GM21390 (cell line): ENCODE measurements at regions not wholly inside any gene's neighbourhood (a gene's known extent, or its start where the extent isn't known, plus 50 kb on each side); places are given as distances from the start of the nearest gene placed in this dataset.
"Not testable (repeated sequence)": the region's sequence is repeated elsewhere in the genome, so short reads cannot be mapped to it uniquely, and the experiment has no call there.

Experiments used
- ATAC-seq: cut with Tn5 transposase; IDR thresholded peaks from one replicate; pipeline ENCODE4 v1.9.1; 2021; ENCODE audit not compliant: unreplicated experiment

DNA sequence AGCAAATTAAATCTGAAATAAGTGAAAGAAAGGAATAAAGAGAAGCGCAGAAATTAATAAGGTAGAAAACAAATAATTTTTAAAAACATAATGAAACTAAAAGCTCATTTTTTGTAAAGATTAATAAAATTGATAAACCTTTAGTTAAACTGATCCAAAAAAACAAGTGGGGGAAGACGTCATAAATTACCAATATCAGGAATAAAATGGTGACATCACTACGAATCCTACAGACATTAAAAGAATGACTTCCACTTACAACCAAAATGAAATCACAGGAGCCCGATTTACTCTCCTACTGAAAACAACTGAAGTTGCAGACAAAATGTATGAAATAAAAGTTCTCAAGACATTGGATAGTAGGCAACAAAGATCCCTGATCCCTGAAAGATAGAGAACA, 68.1 kb upstream of the IFFO2 start:
- no peak for ATAC-seq

DNA sequence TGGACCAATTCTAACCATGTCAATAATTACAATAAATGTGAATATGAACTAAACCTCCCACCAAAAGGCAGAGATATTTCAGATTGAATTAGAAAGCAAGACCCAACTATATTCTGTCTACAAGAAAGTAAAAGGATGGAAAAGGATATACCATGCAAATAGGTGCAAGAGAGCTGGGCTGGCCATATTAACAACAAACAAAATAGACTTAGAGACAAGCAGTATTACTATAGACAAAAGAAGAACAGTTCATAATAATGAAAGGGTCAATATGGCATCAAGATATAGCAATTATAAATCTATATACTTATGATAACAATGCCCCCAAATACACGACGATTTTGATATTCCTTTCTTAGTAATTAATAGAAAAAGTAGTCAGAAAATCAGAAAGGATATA, 67.3 kb upstream of the IFFO2 start:
- no peak for ATAC-seq

DNA sequence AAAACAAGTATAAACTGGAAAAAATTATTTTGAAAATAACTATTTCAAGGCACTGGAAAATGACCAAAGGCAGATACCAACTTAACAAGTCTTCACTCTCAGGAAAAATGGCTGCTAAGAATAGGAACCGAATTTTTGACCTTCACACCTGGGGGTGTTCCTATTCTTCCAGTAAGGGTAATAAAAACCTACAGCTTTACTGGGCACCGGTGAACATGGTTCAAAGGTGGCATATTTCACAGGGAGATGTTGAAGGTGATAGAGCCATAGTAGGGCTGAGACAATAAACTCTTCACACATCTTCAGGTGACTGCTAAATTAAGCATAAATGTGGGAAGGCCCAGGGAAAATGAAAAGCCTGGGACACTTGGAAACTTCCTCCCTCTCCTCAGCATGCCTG, 65.4 kb upstream of the IFFO2 start:
- ATAC-seq, result no peak

DNA sequence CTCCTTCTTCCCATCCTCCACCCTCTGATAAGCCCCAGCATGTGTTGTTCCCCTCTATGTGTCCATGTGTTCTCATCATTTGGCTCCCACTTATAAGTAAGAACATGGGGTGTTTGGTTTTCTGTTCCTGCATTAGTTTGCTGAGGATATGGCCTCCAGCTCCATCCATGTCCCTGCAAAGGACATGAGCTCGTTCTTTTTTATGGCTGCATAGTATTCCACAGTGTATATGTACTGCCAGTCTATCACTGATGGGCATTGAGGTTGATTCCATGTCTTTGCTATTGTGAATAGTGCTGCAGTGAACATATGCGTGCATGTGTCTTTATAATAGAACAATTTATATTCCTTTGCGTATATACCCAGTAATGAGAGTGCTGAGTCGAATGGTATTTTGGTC, 62.8 kb upstream of the IFFO2 start:
- ATAC-seq, result not testable (repeated sequence)

DNA sequence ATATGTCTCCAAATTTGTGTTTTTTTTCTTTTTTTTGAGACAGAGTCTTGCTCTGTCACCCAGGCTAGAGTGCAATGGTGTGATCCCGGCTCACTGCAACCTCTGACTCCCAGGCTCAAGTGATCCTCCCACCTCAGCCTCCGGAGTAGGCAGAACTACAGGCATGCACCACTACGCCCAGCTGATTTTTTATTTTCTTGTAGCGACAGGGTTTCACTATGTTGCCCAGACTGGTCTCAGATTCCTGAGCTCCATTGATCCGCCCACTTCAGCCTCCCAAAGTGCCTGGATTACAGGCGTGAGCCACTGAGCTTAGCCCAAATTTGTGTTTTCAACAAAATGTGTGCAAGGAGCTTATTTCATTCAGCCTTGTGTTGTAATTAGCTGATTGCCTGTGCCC, 59.0 kb upstream of the IFFO2 start:
- no peak for ATAC-seq

DNA sequence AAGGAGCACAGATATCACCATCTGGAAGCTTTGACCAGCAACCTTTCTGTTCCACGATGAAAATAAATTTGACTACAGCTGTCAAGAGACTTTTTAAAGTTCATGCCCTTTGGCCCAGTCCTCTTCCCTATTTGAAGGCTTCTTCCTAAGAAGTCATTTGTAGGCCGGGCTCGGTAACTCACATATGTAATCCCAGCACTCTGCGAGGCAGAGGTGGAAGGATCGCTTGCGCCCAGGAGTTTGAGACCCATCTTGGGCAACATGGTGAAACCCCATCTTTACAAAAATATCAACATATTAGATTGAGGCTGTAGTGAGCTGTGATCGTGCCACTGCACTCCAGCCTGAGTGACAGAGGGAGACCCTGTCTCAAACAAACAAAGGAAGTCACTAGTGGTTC, 58.3 kb upstream of the IFFO2 start:
- ATAC-seq, result no peak

DNA sequence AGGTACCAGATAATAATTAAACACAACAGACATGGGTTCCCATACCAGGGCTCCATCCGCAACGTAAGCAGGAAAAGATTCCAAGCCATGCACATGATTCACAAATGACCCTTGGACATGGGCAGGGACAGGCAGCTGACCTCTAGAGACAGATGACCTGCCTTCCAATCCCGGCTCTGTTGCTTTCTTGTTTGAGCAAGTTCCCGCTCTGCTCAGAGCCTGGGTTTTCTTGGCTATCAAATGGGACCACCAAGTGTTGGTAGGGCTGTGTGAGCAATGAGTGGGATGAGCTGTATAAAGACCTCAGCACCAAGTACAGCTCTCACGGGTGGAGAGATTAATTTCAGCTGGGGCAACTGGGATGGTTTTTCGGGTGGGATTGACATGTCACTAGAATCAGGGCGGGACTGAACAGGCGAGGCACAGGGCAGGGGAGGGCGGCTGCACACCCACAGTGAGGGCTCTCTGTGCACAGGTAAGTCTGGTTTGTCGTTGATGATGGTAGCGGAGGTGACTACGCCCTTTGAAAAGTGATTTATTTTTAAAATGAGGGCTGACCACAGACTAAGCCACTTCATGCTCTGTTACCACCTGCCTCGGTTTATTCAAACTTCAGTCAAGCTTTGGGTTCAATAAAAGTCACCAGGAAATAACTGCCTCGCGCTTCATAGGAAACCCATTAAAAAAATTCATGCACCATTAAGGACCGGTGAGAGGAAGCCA, 57.5 kb upstream of the IFFO2 start:
- no peak for ATAC-seq

DNA sequence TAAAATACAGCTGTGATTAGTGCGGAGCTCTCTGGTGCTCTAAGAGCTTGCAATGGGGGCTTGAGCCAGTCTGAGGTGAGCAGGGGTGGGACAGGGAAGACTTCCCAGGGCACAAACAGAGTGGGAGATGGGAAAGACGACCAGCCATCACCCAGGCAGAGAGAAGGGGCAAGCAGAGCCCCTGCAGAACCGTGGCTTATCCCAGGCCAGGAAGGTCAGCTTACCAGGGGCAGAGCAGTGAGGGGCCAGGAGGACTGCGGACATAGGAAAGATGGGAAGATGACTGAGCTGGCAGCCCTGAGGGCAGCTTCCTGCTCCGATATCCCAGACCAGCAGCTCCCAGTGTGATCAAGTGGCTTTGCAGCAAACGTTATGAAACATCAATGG, 55.4 kb upstream of the IFFO2 start:
- no peak for ATAC-seq

DNA sequence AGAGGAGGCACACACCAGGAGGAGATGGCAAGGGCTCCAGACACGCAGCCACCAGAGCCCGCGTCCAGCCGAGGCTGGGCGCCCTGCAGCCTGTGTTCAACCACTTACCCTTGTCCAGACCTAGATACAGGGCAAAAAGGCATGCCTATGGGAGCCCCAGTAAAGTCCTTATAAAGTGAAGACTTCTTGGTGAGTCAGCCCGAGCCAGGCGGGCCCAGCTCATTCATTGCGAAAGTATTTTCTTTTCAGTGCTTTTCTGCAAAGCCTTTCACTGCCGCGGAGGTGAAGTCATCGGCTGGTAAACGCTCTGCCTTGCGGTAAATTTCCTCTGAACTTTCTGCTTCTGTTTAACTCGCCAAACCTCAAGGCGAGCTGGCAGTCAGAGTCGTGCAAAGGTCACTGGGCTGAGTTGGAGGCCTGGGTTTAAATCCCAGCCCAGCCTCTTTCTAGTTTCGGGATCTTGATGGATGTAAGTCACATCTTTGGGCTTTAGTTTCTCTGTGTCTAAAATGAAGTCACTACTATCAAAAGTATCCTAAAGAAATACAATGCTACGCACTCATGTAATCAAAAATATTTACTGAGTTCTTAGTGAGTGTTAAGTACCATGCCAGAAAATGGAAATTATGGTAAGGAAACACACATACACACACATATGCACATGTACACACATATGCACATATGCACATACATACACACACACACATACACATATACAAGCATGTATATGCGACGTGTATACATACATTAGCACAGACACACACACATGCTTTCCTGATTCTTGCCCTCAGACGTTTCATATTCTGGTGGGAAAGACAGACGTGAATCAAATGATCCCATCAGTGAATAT, 54.7 kb upstream of the IFFO2 start:
- ATAC-seq, result peak; percentile 55

DNA sequence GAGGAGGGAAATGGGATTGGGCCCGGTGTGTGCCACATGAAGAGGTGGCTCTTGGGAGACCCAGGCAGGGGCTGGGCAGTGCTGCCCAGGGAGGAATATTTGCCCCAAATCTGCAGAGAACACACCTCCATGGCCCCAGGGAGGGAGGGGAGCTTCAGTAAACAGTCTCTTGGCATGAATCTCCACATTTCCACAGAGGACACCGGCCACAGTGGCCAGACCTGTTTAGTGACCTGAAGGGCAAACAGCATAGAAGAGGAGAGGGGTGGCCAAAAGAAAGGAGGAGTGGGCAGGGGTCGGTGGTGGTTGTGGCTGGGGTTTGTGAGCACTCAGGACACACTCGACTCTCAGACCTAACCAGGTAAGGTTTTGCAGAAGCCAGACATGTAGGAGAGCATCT, 54.0 kb upstream of the IFFO2 start:
- no peak for ATAC-seq

DNA sequence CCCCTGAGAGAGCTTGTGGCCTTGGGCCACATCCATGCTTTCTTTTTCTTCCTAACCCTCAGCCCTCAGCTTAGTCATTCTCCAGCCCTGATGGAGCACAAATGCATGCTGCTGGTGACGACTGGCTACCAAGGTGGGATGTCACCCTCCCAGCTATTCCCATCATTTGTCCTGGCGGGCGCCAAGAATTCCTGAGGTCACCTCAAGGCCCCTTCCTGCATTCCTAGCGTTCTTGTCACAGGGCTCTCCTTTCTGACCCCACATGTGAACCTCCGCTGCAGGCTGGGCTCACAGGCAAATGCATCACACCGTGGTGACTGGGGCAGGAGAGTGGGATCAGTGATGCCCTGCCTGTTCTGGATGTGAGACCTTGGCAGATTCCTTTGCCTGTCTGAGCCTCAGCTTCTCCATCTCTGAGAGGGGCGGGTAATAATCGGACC, 53.4 kb upstream of the IFFO2 start:
- no peak for ATAC-seq

DNA sequence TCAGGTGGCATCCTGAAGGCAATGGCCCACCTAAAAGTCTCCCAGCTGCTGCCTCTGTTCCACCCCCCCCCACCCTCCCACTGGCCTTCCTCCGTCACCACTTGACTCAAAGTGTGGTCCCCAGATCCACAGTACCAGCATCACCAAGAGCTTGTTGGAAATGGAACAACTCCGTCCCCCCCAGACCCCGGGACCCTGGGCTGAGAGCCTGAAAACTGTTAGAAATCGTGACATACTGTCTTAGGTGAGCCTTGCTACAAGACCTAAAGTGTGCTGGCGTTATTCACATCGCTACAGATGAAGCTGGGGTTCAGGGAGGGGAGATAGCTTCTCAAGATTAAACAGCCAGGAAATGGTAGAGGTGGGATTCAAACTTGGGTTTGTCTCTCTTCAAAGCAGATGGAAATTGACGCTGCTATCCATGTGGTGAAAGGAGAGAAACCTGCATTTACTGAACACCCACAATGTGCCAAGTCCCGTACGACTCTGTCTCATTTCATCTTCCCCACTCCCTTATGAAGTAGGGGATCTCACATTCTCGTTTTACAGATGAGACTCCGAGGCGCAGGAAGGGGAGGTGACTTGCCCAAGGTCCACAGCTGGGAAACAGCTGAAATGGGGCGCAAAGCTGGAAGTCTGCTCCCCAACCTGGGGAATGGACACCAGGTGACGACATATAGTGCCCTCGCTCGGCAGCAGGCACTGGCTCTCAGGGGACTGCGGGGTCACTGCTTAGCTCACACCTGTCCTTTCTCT, 52.8 kb upstream of the IFFO2 start:
- no peak for ATAC-seq

DNA sequence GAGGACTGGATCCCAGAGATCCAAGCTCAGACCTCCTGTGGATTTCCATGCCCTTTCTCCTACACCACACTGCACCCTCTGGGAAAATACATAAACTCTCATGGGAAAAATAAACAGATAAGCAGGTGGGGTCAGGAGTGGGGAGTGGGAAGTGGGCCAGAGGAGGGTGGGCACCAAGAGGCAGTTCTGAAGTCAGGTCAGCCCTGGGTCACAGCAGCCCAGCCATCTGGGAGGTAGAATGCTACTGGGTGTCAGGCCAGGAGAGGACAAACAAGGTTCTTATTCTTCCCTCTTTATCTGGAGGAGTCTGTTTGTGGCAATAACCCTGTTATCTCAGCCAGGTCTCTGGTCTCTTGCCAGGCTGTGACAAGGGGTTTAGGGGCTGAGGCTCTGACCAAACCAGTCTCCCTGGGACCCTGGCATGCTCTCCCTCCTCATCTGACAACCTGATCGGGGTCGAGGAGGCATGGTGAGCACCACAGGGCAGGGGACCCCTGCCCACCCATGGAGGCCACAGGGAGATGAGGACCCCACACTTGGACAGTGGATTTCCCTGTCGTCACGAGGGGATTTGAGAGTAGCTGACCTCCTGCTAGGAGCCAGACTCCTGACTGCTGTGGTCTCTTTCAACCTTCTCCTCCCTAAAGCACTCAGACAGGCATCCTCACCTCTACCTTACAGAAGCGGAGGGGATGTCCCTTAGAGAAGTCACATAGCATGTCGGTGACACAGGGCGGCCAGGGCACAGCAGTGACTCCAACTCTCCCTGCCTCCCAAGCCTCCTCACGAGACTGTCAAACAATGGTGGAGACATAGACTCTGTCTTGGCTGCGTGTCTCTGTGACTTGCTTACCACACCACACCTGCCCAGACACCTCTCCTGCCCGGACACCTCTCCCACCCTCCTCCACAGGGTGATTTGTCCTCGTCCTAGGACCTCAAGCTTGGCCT, 51.3 kb upstream of the IFFO2 start:
- ATAC-seq, result no peak

DNA sequence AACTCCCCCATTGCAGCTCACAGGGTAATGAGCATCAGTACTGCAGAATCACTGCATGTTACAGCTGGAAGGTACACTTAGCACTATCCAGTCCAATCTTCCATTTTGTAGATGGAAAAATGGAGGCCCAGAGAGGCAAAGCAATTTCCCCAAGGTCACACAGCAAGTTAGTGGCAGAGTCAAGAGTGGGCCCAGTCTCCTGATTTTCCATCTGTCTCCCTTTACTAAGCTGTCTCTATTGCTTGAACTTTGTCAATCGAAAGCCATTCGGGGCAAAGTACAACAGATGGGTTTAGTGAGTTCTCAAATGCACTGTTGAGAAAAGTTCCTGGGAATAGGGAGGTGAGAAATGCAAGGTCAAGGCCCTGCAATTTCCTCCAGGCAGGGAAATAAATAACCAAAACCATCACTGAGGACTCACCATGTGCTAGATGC, 50.4 kb upstream of the IFFO2 start:
- ATAC-seq, result no peak
